Endothelial cell of hepatic sinusoid (primary cell): ENCODE measurements at regions not wholly inside any gene's neighbourhood (a gene's known extent, or its start where the extent isn't known, plus 50 kb on each side); places are given as distances from the start of the nearest gene placed in this dataset.
"Not testable (repeated sequence)": the region's sequence is repeated elsewhere in the genome, so short reads cannot be mapped to it uniquely, and the experiment has no call there.

ENCODE experiments used
- in situ Hi-C: cut with HindIII; loops from 2 replicates; pipeline ENCODE4 v1.10.0; 2017; ENCODE audit warnings: low sequenced_read_pairs

- in situ Hi-C loops: not testable (repeated sequence)
These were observed 150.9 kb upstream of the DTNBP1 start for GRCh38 chr6:15813698-15814097.

GRCh38 chr6:15811107-15811506 is 148.3 kb upstream of the DTNBP1 start:
- in situ Hi-C loops: no loop called here

GRCh38 chr6:15810618-15811017 is 147.8 kb upstream of the DTNBP1 start:
- in situ Hi-C loops: no loop called here

- in situ Hi-C loops: no loop called here
These were observed 146.5 kb upstream of the DTNBP1 start for GRCh38 chr6:15809367-15809766.

GRCh38 chr6:15804164-15805154 is 141.6 kb upstream of the DTNBP1 start:
- in situ Hi-C loops: no loop called here

GRCh38 chr6:15802466-15802865 is 139.6 kb upstream of the DTNBP1 start:
- in situ Hi-C loops: no loop called here

GRCh38 chr6:15801912-15802311 is 139.1 kb upstream of the DTNBP1 start:
- in situ Hi-C loops: no loop called here

- in situ Hi-C loops: no loop called here
These were observed 138.2 kb upstream of the DTNBP1 start for GRCh38 chr6:15800841-15801617.

GRCh38 chr6:15798533-15799255 is 135.9 kb upstream of the DTNBP1 start:
- in situ Hi-C loops: no loop called here

GRCh38 chr6:15796844-15797243 is 134.0 kb upstream of the DTNBP1 start:
- in situ Hi-C loops: no loop called here

- in situ Hi-C loops: no loop called here
These were observed 133.4 kb upstream of the DTNBP1 start for GRCh38 chr6:15796130-15796771.

- in situ Hi-C loops: no loop called here
These were observed 131.0 kb upstream of the DTNBP1 start for GRCh38 chr6:15793826-15794225.

- in situ Hi-C loops: no loop called here
These were observed 130.5 kb upstream of the DTNBP1 start for GRCh38 chr6:15793288-15793687.

- in situ Hi-C loops: no loop called here
These were observed 130.0 kb upstream of the DTNBP1 start for GRCh38 chr6:15792842-15793241.

GRCh38 chr6:15791448-15792181 is 128.8 kb upstream of the DTNBP1 start:
- in situ Hi-C loops: no loop called here

GRCh38 chr6:15790116-15790515 is 127.3 kb upstream of the DTNBP1 start:
- in situ Hi-C loops: no loop called here

GRCh38 chr6:15786846-15787245 is 124.0 kb upstream of the DTNBP1 start:
- in situ Hi-C loops: no loop called here

- in situ Hi-C loops: no loop called here
These were observed 120.7 kb upstream of the DTNBP1 start for GRCh38 chr6:15783484-15783883.

GRCh38 chr6:15781890-15782289 is 119.1 kb upstream of the DTNBP1 start:
- in situ Hi-C loops: no loop called here

- in situ Hi-C loops: no loop called here
These were observed 118.5 kb upstream of the DTNBP1 start for GRCh38 chr6:15781333-15781732.
